ENCODE measurements at regions not wholly inside any gene's neighbourhood (a gene's known extent, or its start where the extent isn't known, plus 50 kb on each side); places are given as distances from the start of the nearest gene placed in this dataset.
A peak's percentile ranks its signal among the peaks of the same experiment; 100 is the strongest.
"Not testable (repeated sequence)": the region's sequence is repeated elsewhere in the genome, so short reads cannot be mapped to it uniquely, and the experiment has no call there.

DNA sequence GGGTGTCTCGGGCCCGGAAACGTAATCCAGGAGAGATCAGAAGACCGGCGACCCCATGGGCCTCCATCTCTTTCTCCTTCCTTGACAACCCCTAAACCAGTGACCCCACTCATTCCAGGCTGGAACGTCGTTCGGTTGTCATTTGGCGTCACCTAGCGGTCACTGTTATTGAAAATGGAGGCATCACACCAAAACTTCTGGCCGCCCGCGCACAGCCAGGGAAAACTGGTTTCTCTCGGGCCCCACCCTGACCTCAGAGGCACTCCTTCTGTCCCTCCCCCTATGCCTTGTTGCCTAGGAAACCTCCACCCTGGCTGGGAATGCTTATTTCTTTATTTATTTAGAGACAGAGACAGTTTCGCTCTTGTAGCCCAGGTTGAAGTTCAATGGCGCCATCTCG is 2327.3 kb upstream of the TPTE start:
- ATAC-seq, result peak; percentile 96

DNA sequence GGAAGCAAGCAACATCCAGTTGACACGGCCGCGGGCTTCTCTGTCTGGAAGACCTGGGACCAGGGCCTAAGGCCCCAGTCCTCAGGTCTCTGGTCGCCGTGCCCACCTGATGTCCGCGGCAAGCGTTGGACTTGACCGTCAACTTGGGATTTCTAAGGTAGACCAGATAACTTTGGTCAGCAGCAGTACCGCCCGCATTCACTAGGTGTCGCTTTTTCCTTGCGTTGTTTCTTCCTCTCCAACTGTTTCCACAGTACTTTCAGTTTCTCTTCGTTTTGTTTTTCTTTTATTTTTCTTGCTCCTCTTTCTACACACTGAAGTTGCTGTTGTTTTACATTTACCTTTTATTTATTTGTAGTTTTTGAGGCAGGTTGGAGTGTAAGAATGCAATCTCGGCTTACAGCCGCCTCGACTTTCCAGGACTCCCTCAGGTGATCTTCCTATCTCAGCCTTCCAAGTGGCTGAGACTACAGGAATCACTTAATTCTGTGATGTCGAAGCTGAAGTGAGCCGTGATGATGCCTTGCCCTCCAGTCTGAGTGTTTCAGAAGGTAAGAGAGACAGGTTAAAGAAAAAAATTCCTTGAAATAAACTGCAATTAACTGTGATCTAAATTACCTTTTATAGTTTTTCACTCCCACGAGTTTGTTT is 2323.9 kb upstream of the TPTE start:
- peak; percentile 57 for ATAC-seq

DNA sequence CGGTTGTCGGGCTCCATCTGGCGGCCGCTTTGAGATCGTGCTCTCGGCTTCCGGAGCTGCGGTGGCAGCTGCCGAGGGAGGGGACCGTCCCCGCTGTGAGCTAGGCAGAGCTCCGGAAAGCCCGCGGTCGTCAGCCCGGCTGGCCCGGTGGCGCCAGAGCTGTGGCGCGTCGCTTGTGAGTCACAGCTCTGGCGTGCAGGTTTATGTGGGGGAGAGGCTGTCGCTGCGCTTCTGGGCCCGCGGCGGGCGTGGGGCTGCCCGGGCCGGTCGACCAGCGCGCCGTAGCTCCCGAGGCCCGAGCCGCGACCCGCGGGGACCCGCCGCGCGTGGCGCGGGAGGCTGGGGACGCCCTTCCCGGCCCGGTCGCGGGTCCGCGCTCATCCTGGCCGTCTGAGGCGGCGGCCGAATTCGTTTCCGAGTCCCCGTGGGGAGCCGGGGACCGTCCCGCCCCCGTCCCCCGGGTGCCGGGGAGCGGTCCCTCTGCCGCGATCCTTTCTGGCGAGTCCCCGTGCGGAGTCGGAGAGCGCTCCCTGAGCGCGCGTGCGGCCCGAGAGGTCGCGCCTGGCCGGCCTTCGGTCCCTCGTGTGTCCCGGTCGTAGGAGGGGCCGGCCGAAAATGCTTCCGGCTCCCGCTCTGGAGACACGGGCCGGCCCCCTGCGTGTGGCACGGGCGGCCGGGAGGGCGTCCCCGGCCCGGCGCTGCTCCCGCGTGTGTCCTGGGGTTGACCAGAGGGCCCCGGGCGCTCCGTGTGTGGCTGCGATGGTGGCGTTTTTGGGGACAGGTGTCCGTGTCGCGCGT is 2316.1 kb upstream of the TPTE start:
- peak; percentile 100 for ATAC-seq

DNA sequence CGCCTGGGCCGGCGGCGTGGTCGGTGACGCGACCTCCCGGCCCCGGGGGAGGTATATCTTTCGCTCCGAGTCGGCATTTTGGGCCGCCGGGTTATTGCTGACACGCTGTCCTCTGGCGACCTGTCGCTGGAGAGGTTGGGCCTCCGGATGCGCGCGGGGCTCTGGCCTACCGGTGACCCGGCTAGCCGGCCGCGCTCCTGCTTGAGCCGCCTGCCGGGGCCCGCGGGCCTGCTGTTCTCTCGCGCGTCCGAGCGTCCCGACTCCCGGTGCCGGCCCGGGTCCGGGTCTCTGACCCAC is 2315.5 kb upstream of the TPTE start:
- not testable (repeated sequence) for ATAC-seq

DNA sequence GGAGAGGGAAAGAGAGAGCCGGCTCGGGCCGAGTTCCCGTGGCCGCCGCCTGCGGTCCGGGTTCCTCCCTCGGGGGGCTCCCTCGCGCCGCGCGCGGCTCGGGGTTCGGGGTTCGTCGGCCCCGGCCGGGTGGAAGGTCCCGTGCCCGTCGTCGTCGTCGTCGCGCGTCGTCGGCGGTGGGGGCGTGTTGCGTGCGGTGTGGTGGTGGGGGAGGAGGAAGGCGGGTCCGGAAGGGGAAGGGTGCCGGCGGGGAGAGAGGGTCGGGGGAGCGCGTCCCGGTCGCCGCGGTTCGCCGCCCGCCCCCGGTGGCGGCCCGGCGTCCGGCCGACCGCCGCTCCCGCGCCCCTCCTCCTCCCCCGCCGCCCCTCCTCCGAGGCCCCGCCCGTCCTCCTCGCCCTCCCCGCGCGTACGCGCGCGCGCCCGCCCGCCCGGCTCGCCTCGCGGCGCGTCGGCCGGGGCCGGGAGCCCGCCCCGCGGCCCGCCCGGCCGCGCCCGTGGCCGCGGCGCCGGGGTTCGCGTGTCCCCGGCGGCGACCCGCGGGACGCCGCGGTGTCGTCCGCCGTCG is 2308.3 kb upstream of the TPTE start:
- not testable (repeated sequence) for ATAC-seq

DNA sequence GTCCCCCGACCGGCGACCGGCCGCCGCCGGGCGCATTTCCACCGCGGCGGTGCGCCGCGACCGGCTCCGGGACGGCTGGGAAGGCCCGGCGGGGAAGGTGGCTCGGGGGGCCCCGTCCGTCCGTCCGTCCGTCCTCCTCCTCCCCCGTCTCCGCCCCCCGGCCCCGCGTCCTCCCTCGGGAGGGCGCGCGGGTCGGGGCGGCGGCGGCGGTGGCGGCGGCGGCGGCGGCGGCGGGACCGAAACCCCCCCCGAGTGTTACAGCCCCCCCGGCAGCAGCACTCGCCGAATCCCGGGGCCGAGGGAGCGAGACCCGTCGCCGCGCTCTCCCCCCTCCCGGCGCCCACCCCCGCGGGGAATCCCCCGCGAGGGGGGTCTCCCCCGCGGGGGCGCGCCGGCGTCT is 2306.8 kb upstream of the TPTE start:
- not testable (repeated sequence) for ATAC-seq

DNA sequence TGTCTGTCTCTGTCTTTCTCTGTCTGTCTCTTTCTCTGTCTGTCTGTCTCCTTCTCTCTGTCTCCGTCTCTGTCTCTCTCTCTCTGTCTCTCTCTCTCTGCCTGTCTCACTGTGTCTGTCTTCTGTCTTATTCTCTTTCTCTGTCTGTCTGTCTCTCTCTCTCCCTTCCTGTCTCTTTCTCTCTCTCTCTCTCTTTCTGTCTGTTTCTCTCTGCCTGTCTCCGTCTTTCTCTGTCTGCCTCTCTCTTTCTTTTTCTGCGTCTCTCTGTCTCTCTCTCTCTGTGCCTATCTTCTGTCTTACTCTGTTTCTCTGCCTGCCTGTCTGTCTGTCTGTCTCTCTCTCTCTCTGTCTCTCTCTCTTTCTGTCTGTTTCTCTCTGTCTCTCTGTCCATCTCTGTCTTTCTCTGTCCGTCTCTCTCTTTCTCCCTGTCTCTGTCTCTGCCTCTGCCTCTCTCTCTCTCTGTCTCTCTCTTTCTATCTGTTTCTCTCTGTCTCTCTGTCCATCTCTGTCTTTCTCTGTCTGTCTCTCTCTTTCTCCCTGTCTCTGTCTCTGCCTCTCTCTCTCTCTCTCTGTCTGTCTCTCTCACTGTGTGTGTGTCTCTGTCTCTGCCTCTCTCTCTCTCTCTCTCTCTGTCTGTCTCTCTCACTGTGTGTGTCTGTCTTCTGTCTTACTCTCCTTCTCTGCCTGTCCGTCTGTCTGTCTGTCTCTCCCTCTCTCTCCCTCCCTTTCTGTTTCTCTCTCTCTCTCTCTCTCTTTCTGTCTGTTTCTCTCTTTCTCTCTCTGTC is 2291.8 kb upstream of the TPTE start:
- peak; percentile 63 for ATAC-seq

DNA sequence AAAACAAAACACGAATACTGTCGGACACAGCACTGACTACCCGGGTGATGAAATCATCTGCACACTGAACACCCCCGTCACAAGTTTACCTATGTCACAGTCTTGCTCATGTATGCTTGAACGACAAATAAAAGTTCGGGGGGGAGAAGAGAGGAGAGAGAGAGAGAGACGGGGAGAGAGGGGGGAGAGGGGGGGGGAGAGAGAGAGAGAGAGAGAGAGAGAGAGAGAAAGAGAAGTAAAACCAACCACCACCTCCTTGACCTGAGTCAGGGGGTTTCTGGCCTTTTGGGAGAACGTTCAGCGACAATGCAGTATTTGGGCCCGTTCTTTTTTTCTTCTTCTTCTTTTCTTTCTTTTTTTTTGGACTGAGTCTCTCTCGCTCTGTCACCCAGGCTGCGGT is 2290.1 kb upstream of the TPTE start:
- ATAC-seq, result not testable (repeated sequence)

DNA sequence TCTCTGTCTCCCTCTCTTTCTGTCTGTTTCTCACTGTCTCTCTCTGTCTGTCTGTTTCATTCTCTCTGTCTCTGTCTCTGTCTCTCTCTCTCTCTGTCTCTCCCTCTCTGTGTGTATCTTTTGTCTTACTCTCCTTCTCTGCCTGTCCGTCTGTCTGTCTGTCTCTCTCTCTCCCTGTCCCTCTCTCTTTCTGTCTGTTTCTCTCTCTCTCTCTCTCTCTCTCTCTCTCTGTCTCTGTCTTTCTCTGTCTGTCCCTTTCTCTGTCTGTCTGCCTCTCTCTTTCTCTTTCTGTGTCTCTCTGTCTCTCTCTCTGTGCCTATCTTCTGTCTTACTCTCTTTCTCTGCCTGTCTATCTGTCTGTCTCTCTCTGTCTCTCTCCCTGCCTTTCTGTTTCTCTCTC is 2288.4 kb upstream of the TPTE start:
- not testable (repeated sequence) for ATAC-seq

DNA sequence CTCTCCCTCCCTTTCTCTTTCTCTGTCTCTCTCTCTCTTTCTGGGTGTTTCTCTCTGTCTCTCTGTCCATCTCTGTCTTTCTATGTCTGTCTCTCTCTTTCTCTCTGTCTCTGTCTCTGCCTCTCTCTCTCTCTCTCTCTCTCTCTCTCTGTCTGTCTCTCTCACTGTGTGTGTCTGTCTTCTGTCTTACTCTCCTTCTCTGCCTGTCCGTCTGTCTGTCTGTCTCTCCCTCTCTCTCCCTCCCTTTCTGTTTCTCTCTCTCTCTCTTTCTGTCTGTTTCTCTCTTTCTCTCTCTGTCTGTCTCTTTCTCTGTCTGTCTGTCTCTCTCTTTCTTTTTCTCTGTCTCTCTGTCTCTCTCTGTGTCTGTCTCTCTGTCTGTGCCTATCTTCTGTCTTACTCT is 2287.3 kb upstream of the TPTE start:
- not testable (repeated sequence) for ATAC-seq

DNA sequence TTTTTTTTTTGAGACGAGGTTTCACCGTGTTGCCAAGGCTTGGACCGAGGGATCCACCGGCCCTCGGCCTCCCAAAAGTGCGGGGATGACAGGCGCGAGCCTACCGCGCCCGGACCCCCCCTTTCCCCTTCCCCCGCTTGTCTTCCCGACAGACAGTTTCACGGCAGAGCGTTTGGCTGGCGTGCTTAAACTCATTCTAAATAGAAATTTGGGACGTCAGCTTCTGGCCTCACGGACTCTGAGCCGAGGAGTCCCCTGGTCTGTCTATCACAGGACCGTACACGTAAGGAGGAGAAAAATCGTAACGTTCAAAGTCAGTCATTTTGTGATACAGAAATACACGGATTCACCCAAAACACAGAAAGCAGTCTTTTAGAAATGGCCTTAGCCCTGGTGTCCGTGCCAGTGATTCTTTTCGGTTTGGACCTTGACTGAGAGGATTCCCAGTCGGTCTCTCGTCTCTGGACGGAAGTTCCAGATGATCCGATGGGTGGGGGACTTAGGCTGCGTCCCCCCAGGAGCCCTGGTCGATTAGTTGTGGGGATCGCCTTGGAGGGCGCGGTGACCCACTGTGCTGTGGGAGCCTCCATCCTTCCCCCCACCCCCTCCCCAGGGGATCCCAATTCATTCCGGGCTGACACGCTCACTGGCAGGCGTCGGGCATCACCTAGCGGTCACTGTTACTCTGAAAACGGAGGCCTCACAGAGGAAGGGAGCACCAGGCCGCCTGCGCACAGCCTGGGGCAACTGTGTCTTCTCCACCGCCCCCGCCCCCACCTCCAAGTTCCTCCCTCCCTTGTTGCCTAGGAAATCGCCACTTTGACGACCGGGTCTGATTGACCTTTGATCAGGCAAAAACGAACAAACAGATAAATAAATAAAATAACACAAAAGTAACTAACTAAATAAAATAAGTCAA is 2276.4 kb upstream of the TPTE start:
- peak; percentile 78 for ATAC-seq

DNA sequence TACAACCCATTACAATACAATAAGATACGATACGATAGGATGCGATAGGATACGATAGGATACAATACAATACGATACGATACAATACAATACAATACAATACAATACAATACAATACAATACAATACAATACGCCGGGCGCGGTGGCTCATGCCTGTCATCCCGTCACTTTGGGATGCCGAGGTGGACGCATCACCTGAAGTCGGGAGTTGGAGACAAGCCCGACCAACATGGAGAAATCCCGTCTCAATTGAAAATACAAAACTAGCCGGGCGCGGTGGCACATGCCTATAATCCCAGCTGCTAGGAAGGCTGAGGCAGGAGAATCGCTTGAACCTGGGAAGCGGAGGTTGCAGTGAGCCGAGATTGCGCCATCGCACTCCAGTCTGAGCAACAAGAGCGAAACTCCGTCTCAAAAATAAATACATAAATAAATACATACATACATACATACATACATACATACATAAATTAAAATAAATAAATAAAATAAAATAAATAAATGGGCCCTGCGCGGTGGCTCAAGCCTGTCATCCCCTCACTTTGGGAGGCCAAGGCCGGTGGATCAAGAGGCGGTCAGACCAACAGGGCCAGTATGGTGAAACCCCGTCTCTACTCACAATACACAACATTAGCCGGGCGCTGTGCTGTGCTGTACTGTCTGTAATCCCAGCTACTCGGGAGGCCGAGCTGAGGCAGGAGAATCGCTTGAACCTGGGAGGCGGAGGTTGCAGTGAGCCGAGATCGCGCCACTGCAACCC is 2275.6 kb upstream of the TPTE start:
- peak; percentile 88 for ATAC-seq

DNA sequence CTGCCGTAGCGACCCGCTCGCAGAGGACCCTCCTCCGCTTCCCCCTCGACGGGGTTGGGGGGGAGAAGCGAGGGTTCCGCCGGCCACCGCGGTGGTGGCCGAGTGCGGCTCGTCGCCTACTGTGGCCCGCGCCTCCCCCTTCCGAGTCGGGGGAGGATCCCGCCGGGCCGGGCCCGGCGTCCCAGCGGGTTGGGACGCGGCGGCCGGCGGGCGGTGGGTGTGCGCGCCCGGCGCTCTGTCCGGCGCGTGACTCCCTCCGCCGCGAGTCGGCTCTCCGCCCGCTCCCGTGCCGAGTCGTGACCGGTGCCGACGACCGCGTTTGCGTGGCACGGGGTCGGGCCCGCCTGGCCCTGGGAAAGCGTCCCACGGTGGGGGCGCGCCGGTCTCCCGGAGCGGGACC is 2269.7 kb upstream of the TPTE start:
- not testable (repeated sequence) for ATAC-seq

DNA sequence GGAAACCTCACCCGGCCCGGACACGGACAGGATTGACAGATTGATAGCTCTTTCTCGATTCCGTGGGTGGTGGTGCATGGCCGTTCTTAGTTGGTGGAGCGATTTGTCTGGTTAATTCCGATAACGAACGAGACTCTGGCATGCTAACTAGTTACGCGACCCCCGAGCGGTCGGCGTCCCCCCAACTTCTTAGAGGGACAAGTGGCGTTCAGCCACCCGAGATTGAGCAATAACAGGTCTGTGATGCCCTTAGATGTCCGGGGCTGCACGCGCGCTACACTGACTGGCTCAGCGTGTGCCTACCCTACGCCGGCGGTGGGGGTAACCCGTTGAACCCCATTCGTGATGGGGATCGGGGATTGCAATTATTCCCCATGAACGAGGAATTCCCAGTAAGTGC is 2266.3 kb upstream of the TPTE start:
- ATAC-seq, result not testable (repeated sequence)

DNA sequence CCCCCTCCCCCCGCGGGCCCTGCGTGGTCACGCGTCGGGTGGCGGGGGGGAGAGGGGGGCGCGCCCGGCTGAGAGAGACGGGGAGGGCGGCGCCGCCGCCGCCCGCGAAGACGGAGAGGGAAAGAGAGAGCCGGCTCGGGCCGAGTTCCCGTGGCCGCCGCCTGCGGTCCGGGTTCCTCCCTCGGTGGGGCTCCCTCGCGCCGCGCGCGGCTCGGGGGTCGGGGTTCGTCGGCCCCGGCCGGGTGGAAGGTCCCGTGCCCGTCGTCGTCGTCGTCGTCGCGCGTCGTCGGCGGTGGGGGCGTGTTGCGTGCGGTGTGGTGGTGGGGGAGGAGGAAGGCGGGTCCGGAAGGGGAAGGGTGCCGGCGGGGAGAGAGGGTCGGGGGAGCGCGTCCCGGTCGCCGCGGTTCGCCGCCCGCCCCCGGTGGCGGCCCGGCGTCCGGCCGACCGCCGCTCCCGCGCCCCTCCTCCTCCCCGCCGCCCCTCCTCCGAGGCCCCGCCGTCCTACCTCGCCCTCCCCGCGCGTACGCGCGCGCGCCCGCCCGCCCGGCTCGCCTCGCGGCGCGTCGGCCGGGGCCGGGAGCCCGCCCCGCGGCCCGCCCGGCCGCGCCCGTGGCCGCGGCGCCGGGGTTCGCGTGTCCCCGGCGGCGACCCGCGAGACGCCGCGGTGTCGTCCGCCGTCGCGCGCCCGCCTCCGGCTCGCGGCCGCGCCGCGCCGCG is 2264.1 kb upstream of the TPTE start:
- ATAC-seq, result not testable (repeated sequence)

DNA sequence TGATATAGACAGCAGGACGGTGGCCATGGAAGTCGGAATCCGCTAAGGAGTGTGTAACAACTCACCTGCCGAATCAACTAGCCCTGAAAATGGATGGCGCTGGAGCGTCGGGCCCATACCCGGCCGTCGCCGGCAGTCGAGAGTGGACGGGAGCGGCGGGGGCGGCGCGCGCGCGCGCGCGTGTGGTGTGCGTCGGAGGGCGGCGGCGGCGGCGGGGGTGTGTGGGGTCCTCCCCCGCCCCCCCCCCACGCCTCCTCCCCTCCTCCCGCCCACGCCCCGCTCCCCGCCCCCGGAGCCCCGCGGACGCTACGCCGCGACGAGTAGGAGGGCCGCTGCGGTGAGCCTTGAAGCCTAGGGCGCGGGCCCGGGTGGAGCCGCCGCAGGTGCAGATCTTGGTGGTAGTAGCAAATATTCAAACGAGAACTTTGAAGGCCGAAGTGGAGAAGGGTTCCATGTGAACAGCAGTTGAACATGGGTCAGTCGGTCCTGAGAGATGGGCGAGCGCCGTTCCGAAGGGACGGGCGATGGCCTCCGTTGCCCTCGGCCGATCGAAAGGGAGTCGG is 2261.2 kb upstream of the TPTE start:
- peak; percentile 81 for ATAC-seq

Data from esophagus mucosa (tissue), 1 donor.